ENCODE measurements at regions not wholly inside any gene's neighbourhood (a gene's known extent, or its start where the extent isn't known, plus 50 kb on each side); places are given as distances from the start of the nearest gene placed in this dataset.

DNA sequence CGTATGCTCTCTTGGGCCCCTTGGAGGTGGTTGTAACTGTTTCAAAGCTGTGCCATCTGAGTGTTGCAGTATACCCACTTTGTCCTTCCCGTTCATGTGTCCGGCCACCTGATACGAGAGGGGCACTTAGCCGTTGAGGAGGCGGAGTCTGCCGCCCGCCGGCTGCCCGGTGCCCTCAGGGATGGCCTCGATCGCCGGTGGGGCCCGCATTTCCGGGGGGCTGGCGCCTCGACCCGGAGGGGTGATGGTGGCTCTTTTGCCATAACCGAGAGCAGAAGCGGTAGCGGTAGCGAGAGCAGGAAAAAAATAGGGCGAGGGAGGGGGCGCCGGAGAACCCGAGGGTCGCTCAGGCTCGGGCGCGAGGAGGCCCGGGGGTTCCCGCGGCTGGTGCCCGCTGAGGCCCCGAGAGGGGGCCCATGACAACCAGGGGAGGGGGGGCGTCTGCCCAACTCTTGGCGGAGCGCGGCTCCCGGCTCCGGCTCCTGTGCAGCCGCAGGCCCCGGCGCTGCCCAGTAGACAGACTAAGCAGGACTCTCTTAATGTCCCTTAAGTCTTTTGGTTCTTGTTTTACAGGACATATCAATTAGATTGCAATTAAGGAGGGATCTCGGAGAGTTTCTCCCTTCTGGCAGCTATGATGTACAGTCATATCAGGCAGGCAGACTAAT is 342.7 kb upstream of the SGCG start:
- CTCF ChIA-PET: no interaction called here

More for the DNA sequence above, 342.7 kb upstream of the SGCG start:
- TF ChIP-seq JUND (IDR thresholded peaks at IDR 0.05) (no peak), EZH2phosphoT487 (IDR thresholded peaks at IDR 0.05; ENCODE audit: borderline replicate concordance) (no peak), RAD21 (IDR thresholded peaks at IDR 0.05; ENCODE audit: low read depth) (no peak), EGR1 (IDR thresholded peaks at IDR 0.05; ENCODE audit: low read depth) (no peak), SP1 (IDR thresholded peaks at IDR 0.05; ENCODE audit: low read depth) (no peak), CBX3 (IDR thresholded peaks at IDR 0.05; ENCODE audit: low read depth) (no peak), POLR2A (IDR thresholded peaks at IDR 0.05; ENCODE audit: borderline replicate concordance, extremely low read depth, insufficient read depth, insufficient read length) (no peak), POLR2AphosphoS5 (IDR thresholded peaks at IDR 0.05; ENCODE audit: low read depth, low read length) (no peak), CEBPB (IDR thresholded peaks at IDR 0.05; ENCODE audit: low read depth) (no peak), SRF (IDR thresholded peaks at IDR 0.05; ENCODE audit: low read depth) (no peak), YY1 (IDR thresholded peaks at IDR 0.05; ENCODE audit: extremely low read depth, insufficient replicate concordance, low read depth, low read length) (no peak), FOSL1 (IDR thresholded peaks at IDR 0.05; ENCODE audit: low read depth) (no peak), SIN3A (IDR thresholded peaks at IDR 0.05; ENCODE audit: low read depth) (no peak), TCF7L2 (IDR thresholded peaks at IDR 0.05; ENCODE audit: borderline replicate concordance, extremely low read depth, insufficient read depth, insufficient read length) (no peak)
- TF ChIP-seq, protein P1, sequence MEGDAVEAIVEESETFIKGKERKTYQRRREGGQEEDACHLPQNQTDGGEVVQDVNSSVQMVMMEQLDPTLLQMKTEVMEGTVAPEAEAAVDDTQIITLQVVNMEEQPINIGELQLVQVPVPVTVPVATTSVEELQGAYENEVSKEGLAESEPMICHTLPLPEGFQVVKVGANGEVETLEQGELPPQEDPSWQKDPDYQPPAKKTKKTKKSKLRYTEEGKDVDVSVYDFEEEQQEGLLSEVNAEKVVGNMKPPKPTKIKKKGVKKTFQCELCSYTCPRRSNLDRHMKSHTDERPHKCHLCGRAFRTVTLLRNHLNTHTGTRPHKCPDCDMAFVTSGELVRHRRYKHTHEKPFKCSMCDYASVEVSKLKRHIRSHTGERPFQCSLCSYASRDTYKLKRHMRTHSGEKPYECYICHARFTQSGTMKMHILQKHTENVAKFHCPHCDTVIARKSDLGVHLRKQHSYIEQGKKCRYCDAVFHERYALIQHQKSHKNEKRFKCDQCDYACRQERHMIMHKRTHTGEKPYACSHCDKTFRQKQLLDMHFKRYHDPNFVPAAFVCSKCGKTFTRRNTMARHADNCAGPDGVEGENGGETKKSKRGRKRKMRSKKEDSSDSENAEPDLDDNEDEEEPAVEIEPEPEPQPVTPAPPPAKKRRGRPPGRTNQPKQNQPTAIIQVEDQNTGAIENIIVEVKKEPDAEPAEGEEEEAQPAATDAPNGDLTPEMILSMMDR (IDR thresholded peaks at IDR 0.05 in 2 of 3, conservative IDR thresholded peaks at IDR 0.05 in 1 of 3; ENCODE audit: borderline replicate concordance in 1 of 3, insufficient read depth in 1 of 3, low read depth in 2 of 3, low read length in 2 of 3): no peak
- TF ChIP-seq, protein P2, sequence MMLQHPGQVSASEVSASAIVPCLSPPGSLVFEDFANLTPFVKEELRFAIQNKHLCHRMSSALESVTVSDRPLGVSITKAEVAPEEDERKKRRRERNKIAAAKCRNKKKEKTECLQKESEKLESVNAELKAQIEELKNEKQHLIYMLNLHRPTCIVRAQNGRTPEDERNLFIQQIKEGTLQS (IDR thresholded peaks at IDR 0.05): no peak
- TF ChIP-seq, protein P3, sequence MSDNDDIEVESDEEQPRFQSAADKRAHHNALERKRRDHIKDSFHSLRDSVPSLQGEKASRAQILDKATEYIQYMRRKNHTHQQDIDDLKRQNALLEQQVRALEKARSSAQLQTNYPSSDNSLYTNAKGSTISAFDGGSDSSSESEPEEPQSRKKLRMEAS (IDR thresholded peaks at IDR 0.05): no peak
- H3K4me2 ChIP-seq (ENCODE audit: low read length): no peak overlapping the region
- H2AFZ ChIP-seq (ENCODE audit: low read depth, low read length, poor library complexity, severe bottlenecking): no peak overlapping the region
- H3K27ac ChIP-seq (ENCODE audit: low read depth, low read length): no peak overlapping the region
- H3K36me3 ChIP-seq (ENCODE audit: control insufficient read depth in 1 of 2, insufficient read depth in 2 of 2, low read length in 2 of 2): no peaks in the 10 kb centered on the region
- H3K9me2 ChIP-seq (ENCODE audit: insufficient read depth): no peaks in the 10 kb centered on the region
- H3K9me3 ChIP-seq (ENCODE audit: control insufficient read depth in 1 of 2, insufficient read depth in 1 of 2, low read depth in 1 of 2, low read length in 2 of 2): no peaks in the 10 kb centered on the region
- no peaks in the 10 kb centered on the region for H3K4me1 ChIP-seq (ENCODE audit: control insufficient read depth in 1 of 2, insufficient read depth in 2 of 2, low read length in 2 of 2)
- ChIA-PET RAD21 (ENCODE audit: low non-redundant PET in 1 of 2, low total read pairs in 2 of 2, uncharacterized antibody in 2 of 2, unreplicated experiment in 2 of 2) (no interaction called here), POLR2A (no interaction called here)
- no peaks in the 10 kb centered on the region for H3K79me2 ChIP-seq (ENCODE audit: insufficient read depth, low read length)
- ATAC-seq (no peak), DNase-seq (ENCODE audit: low read depth, low spot score) (no peak)
- no TSS peak for BruUV-seq (replicated peaks)
- no peaks in the 10 kb centered on the region for H4K20me1 ChIP-seq (ENCODE audit: insufficient read depth)
- H3K4me3 ChIP-seq (replicated peaks in 1 of 2; ENCODE audit: low read depth in 1 of 2, low read length in 2 of 2): no peak overlapping the region
- intact Hi-C loops (cut with micrococcal nuclease): no loop called here
- no peak overlapping the region for H3K9ac ChIP-seq (ENCODE audit: low read length)
- H3K27me3 ChIP-seq (ENCODE audit: insufficient read depth, low read length): no peaks in the 10 kb centered on the region

Measured in HCT116 (cell line).